Panc1 (cell line): ENCODE measurements at regions not wholly inside any gene's neighbourhood (a gene's known extent, or its start where the extent isn't known, plus 50 kb on each side); places are given as distances from the start of the nearest gene placed in this dataset.

Experiments
- ATAC-seq: fragments of 200-7000 bp; cut with Tn5 transposase; 2 replicates; pipeline ENCODE4 v1.9.1; 2020; ENCODE audit warnings: mild to moderate bottlenecking, moderate library complexity
- BruUV-seq: library from RNA; stranded (reverse); fragments of 400-500 nt; replicated peaks from 2 replicates; lab custom pipeline; 2021; lab: Mats Ljungman, UMichigan
- CTCF ChIA-PET: fragments of 300-600 bp; sonication (Branson Sonifier 250); formaldehyde crosslinking; loops from one replicate; lab custom pipeline; 2022; ENCODE audit warnings: antibody characterized with exemption; lab: Charles Lee
- POLR2A ChIA-PET: fragments of 300-600 bp; sonication (Branson Sonifier 250); formaldehyde crosslinking; loops from one replicate; lab custom pipeline; 2022; ENCODE audit warnings: antibody characterized with exemption; lab: Charles Lee
- DNase-seq: peaks from one replicate; pipeline ENCODE4 v3.0.0-alpha.2; 2010; ENCODE audit warnings: low read depth, low spot score
- H3K27ac ChIP-seq: 2 replicates; pipeline ENCODE4 v1.5.1; 2011; ENCODE audit warnings: mild to moderate bottlenecking, low read length, inconsistent platforms
- H3K27me3 ChIP-seq: fragments of 200-500 bp; sonication (Bioruptor generic); 2 replicates; pipeline ENCODE4 v1.6.0; 2014; ENCODE audit warnings: low read length, inconsistent platforms; ENCODE audit not compliant: control insufficient read depth, insufficient read depth
- H3K36me3 ChIP-seq: fragments of 200-500 bp; sonication (Bioruptor generic); 2 replicates; pipeline ENCODE4 v1.5.1; 2014; ENCODE audit warnings: inconsistent platforms, mild to moderate bottlenecking, low read length, moderate library complexity; ENCODE audit not compliant: control insufficient read depth, insufficient read depth
- H3K4me1 ChIP-seq: 2 replicates; pipeline ENCODE4 v1.5.1; 2011; ENCODE audit warnings: inconsistent platforms, mild to moderate bottlenecking, low read length, moderate library complexity; ENCODE audit not compliant: control insufficient read depth, insufficient read depth
- H3K4me3 ChIP-seq, 2 experiments: 2 replicates each; pipeline ENCODE4 v1.5.1; 2011 to 2012; ENCODE audit warnings: low read depth in 2 of 2, low read length in 2 of 2, mild to moderate bottlenecking in 2 of 2, inconsistent platforms in 1 of 2, moderate library complexity in 1 of 2
- H3K9me3 ChIP-seq: fragments of 200-500 bp; sonication (Bioruptor generic); 2 replicates; pipeline ENCODE4 v1.5.1; 2014; ENCODE audit warnings: low read depth, mild to moderate bottlenecking, inconsistent platforms, low read length, moderate library complexity; ENCODE audit not compliant: control insufficient read depth, insufficient read depth
- POLR2AphosphoS5 ChIP-seq: IDR thresholded peaks from 2 replicates; pipeline ENCODE4 v1.6.1; 2012; ENCODE audit warnings: mild to moderate bottlenecking, low read depth, low read length, moderate library complexity
- SIN3A ChIP-seq: IDR thresholded peaks from 2 replicates; pipeline ENCODE4 v1.6.1; 2012; ENCODE audit warnings: low read depth, mild to moderate bottlenecking, low read length, moderate library complexity, borderline replicate concordance; ENCODE audit not compliant: insufficient read depth
- TCF7L2 ChIP-seq: IDR thresholded peaks from 2 replicates; pipeline ENCODE4 v1.6.1; 2011; ENCODE audit warnings: mild to moderate bottlenecking, low read depth, low read length, inconsistent platforms
- in situ Hi-C: cut with HindIII; loops from 2 replicates; pipeline ENCODE4 v1.10.0; 2016; ENCODE audit warnings: low sequenced_read_pairs, low pct_unique_long_range_greater_than_20kb
- intact Hi-C: fragments of 100-400 bp; cut with micrococcal nuclease; formaldehyde crosslinking; loops from one replicate; pipeline ENCODE4 v1.10.0; 2022; ENCODE audit not compliant: unreplicated experiment
- TF ChIP-seq, protein P1 (sequence below), 2 experiments: IDR thresholded peaks; 2 replicates each; pipeline ENCODE4 v1.6.1; 2011 to 2012; ENCODE audit warnings: low read depth in 2 of 2, control low read depth in 1 of 2, low read length in 1 of 2, mild to moderate bottlenecking in 1 of 2, moderate library complexity in 1 of 2; ENCODE audit not compliant: insufficient read depth in 1 of 2
- TF ChIP-seq, protein P2 (sequence below): fragments of 450-650 bp; IDR thresholded peaks from 2 replicates; pipeline ENCODE4 v1.5.1; 2017; ENCODE audit warnings: mild to moderate bottlenecking

DNA sequence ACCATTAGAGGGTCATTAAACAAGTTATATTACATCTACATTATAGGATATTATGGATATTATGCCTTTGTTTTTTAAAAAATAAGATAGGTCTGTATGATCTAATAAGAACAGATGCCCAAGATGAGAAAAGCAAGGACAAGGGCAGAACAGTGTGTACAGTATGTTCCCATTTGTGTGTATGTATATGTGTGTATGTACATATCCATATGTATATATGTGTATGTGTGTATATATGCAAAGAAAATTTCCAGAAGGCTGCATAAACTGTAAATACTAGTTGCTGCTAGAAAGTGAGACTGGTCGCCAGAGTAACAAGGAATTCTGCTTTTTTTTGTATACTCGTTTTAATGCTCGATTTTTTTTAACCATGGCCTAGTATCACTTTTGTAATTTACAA, 58.1 kb upstream of the GLIS3 start:
- Histone ChIP-seq H3K4me1 (no peaks in the 10 kb centered on the region), H3K27ac (no peak overlapping the region), H3K27me3 (no peaks in the 10 kb centered on the region), H3K4me3 (no peak overlapping the region), H3K9me3 (no peaks in the 10 kb centered on the region), H3K36me3 (no peaks in the 10 kb centered on the region)
- intact Hi-C loops = no loop called here
- in situ Hi-C loops = no loop called here
- POLR2A ChIA-PET = no interaction called here
- no peak for TF ChIP-seq TCF7L2
- TF ChIP-seq, protein P1, sequence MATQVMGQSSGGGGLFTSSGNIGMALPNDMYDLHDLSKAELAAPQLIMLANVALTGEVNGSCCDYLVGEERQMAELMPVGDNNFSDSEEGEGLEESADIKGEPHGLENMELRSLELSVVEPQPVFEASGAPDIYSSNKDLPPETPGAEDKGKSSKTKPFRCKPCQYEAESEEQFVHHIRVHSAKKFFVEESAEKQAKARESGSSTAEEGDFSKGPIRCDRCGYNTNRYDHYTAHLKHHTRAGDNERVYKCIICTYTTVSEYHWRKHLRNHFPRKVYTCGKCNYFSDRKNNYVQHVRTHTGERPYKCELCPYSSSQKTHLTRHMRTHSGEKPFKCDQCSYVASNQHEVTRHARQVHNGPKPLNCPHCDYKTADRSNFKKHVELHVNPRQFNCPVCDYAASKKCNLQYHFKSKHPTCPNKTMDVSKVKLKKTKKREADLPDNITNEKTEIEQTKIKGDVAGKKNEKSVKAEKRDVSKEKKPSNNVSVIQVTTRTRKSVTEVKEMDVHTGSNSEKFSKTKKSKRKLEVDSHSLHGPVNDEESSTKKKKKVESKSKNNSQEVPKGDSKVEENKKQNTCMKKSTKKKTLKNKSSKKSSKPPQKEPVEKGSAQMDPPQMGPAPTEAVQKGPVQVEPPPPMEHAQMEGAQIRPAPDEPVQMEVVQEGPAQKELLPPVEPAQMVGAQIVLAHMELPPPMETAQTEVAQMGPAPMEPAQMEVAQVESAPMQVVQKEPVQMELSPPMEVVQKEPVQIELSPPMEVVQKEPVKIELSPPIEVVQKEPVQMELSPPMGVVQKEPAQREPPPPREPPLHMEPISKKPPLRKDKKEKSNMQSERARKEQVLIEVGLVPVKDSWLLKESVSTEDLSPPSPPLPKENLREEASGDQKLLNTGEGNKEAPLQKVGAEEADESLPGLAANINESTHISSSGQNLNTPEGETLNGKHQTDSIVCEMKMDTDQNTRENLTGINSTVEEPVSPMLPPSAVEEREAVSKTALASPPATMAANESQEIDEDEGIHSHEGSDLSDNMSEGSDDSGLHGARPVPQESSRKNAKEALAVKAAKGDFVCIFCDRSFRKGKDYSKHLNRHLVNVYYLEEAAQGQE (IDR thresholded peaks at IDR 0.05; ENCODE audit: insufficient read depth in 1 of 2, low read depth in 2 of 2, low read length in 1 of 2) = no peak
- TF ChIP-seq, protein P2, sequence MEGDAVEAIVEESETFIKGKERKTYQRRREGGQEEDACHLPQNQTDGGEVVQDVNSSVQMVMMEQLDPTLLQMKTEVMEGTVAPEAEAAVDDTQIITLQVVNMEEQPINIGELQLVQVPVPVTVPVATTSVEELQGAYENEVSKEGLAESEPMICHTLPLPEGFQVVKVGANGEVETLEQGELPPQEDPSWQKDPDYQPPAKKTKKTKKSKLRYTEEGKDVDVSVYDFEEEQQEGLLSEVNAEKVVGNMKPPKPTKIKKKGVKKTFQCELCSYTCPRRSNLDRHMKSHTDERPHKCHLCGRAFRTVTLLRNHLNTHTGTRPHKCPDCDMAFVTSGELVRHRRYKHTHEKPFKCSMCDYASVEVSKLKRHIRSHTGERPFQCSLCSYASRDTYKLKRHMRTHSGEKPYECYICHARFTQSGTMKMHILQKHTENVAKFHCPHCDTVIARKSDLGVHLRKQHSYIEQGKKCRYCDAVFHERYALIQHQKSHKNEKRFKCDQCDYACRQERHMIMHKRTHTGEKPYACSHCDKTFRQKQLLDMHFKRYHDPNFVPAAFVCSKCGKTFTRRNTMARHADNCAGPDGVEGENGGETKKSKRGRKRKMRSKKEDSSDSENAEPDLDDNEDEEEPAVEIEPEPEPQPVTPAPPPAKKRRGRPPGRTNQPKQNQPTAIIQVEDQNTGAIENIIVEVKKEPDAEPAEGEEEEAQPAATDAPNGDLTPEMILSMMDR = no peak
- TF ChIP-seq POLR2AphosphoS5 = no peak
- CTCF ChIA-PET = no interaction called here
- DNase-seq = no peak
- ATAC-seq = no peak
- no TSS peak for BruUV-seq

DNA sequence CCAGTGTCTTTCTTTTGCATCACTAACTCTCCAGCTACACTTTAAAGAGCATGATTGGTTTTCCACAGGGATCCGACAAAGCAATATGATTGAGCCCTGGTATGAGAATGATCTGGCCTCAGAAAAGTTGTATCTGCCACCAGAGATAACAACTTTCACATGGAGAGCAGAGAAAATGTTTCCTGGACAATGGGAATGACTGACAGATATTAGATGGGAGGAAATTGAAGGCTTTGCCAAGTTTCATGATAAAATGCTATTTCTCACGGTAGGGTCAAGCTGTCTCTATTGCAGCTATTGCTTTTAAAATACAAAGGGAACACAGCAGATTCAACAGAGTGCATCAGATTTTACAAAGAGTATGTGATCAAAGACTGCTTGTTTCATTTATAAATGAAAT, 56.4 kb upstream of the GLIS3 start:
- Histone ChIP-seq H3K9me3 (no peaks in the 10 kb centered on the region), H3K4me3 (no peak overlapping the region), H3K27ac (no peak overlapping the region), H3K36me3 (no peaks in the 10 kb centered on the region), H3K27me3 (no peaks in the 10 kb centered on the region), H3K4me1 (no peaks in the 10 kb centered on the region)
- POLR2A ChIA-PET = no interaction called here
- ATAC-seq (no peak), DNase-seq (no peak)
- in situ Hi-C loops = no loop called here
- no TSS peak for BruUV-seq
- TF ChIP-seq TCF7L2 (no peak), SIN3A (no peak), POLR2AphosphoS5 (no peak)
- TF ChIP-seq, protein P2 = no peak
- TF ChIP-seq, protein P1 (IDR thresholded peaks at IDR 0.05; ENCODE audit: insufficient read depth in 1 of 2, low read depth in 2 of 2, low read length in 1 of 2) = no peak
- CTCF ChIA-PET = no interaction called here
- intact Hi-C loops = no loop called here
